HepG2 (cell line): ENCODE measurements at regions not wholly inside any gene's neighbourhood (a gene's known extent, or its start where the extent isn't known, plus 50 kb on each side); places are given as distances from the start of the nearest gene placed in this dataset.

ENCODE experiments used
- ATAC-seq: fragments of 200-7000 bp; cut with Tn5 transposase; 3 replicates; pipeline ENCODE4 v1.9.1; 2020; ENCODE audit warnings: mild to moderate bottlenecking, moderate library complexity
- BruUV-seq: library from RNA; stranded (reverse); fragments of 400-500 nt; replicated peaks from 2 replicates; lab custom pipeline; 2021; lab: Mats Ljungman, UMichigan
- CTCF ChIA-PET: fragments of 300-600 bp; formaldehyde crosslinking; extraction: SDS; loops from one replicate; lab custom pipeline; 2021; ENCODE audit warnings: low total read pairs, inconsistent platforms, low intra/inter-chr PET ratio; lab: Yijun Ruan, JAX
- POLR2A ChIA-PET: fragments of 350-600 bp; sonication (Branson Sonifier 250); formaldehyde crosslinking; loops from one replicate; lab custom pipeline; 2020; ENCODE audit warnings: antibody characterized with exemption, inconsistent platforms; lab: Yijun Ruan, JAX
- DNase-seq: peaks from one replicate; pipeline ENCODE4 v3.0.0-alpha.2; 2015; ENCODE audit warnings: low spot score
- FAIRE-seq: peaks from 3 replicates; lab custom pipeline; 2011; peaks lifted over from hg19 to GRCh38; lab: Jason Lieb, UNC
- H2AFZ ChIP-seq: one replicate; pipeline ENCODE4 v1.6.1; 2011; ENCODE audit warnings: low read length, inconsistent platforms
- H3K27ac ChIP-seq: fragments of 300-600 bp; 3 replicates; pipeline ENCODE4 v1.8.0; 2011; ENCODE audit warnings: mixed run types, mild to moderate bottlenecking, mixed read lengths, low read length, inconsistent platforms; ENCODE audit not compliant: insufficient read depth; ENCODE audit errors: extremely low read length
- H3K27me3 ChIP-seq, 2 experiments: fragments of 200-600 bp in 1 of 2; 2 replicates in 1 of 2; 3 replicates in 1 of 2; pipeline versions ENCODE4 v1.6.0 to v1.8.0; 2011; ENCODE audit warnings: low read length in 2 of 2, mild to moderate bottlenecking in 2 of 2, moderate library complexity in 2 of 2, inconsistent platforms in 1 of 2; ENCODE audit not compliant: insufficient read depth in 2 of 2, control insufficient read depth in 1 of 2
- H3K36me3 ChIP-seq, 2 experiments: fragments of 200-600 bp in 1 of 2; replicated peaks in 1 of 2; 2 replicates in 1 of 2; 3 replicates in 1 of 2; pipeline versions ENCODE4 v1.5.1 to v1.8.0; 2011; ENCODE audit warnings: low read length in 2 of 2, inconsistent platforms in 1 of 2; ENCODE audit not compliant: insufficient read depth in 2 of 2, control insufficient read depth in 1 of 2
- H3K4me1 ChIP-seq: 2 replicates; pipeline ENCODE4 v1.5.1; 2012; ENCODE audit warnings: low read length, inconsistent platforms; ENCODE audit not compliant: insufficient read depth
- H3K4me2 ChIP-seq: 2 replicates; pipeline ENCODE4 v1.6.0; 2011; ENCODE audit warnings: low read depth, low read length, inconsistent platforms
- H3K4me3 ChIP-seq, 3 experiments: fragments of 200-600 bp in 1 of 3; sonication (generic), shearing (Covaris generic) in 1 of 3; replicated peaks in 1 of 3; 2 replicates each; pipeline ENCODE4 v1.5.1; 2011 to 2016; ENCODE audit warnings: low read length in 3 of 3, inconsistent platforms in 2 of 3, low read depth in 2 of 3, mild to moderate bottlenecking in 2 of 3, control low read depth in 1 of 3, mixed read lengths in 1 of 3; ENCODE audit not compliant: insufficient read depth in 1 of 3
- H3K79me2 ChIP-seq: one replicate; pipeline ENCODE4 v1.6.1; 2011; ENCODE audit warnings: low read length, inconsistent platforms; ENCODE audit not compliant: insufficient read depth
- H3K9ac ChIP-seq: 2 replicates; pipeline ENCODE4 v1.6.0; 2011; ENCODE audit warnings: mild to moderate bottlenecking, low read depth, low read length, inconsistent platforms; ENCODE audit not compliant: insufficient read depth
- H3K9me3 ChIP-seq: 2 replicates; pipeline ENCODE4 v1.5.1; 2012; ENCODE audit warnings: mild to moderate bottlenecking, low read length
- H4K20me1 ChIP-seq: 2 replicates; pipeline ENCODE4 v1.6.0; 2011; ENCODE audit warnings: inconsistent platforms, mild to moderate bottlenecking, low read length, moderate library complexity; ENCODE audit not compliant: insufficient read depth
- CREM ChIP-seq, 2 experiments: sonication (generic) in 1 of 2; formaldehyde crosslinking in 1 of 2; IDR thresholded peaks; 2 replicates each; pipeline versions ENCODE4 v1.4.0 to v1.6.1; 2016 to 2020; ENCODE audit warnings: antibody characterized with exemption in 1 of 2, mild to moderate bottlenecking in 1 of 2, missing genetic modification reagents in 1 of 2
- IRX3 ChIP-seq: sonication (generic); formaldehyde crosslinking; IDR thresholded peaks from 2 replicates; pipeline ENCODE4 v1.8.1; 2023; ENCODE audit warnings: mild to moderate bottlenecking, low read depth, missing genetic modification reagents, borderline replicate concordance
- MIER3 ChIP-seq: IDR thresholded peaks from 2 replicates; pipeline ENCODE4 v1.6.1; 2016; ENCODE audit warnings: missing compliant biosample characterization, borderline replicate concordance
- ZNF234 ChIP-seq: sonication (generic); formaldehyde crosslinking; conservative IDR thresholded peaks from 2 replicates; pipeline ENCODE4 v1.5.1; 2020; ENCODE audit warnings: mild to moderate bottlenecking, missing genetic modification reagents
- ZNF263 ChIP-seq: sonication (generic); formaldehyde crosslinking; IDR thresholded peaks from 2 replicates; pipeline ENCODE4 v1.4.0; 2020; ENCODE audit warnings: missing genetic modification reagents
- in situ Hi-C: cut with HindIII; loops from 2 replicates; pipeline ENCODE4 v1.10.0; 2017; ENCODE audit warnings: low pct_unique_long_range_greater_than_20kb; ENCODE audit not compliant: extremely low pct_ligation_motif_present
- intact Hi-C: fragments of 100-400 bp; cut with micrococcal nuclease; formaldehyde crosslinking; loops from one replicate; pipeline ENCODE4 v1.10.0; 2022; ENCODE audit not compliant: unreplicated experiment
- TF ChIP-seq, protein P1 (sequence below): sonication (generic); formaldehyde crosslinking; IDR thresholded peaks from 2 replicates; pipeline ENCODE4 v1.4.0; 2020; ENCODE audit warnings: missing genetic modification reagents
- TF ChIP-seq, protein P2 (sequence below): sonication (generic); formaldehyde crosslinking; IDR thresholded peaks from 2 replicates; pipeline ENCODE4 v1.9.0; 2021; ENCODE audit warnings: missing genetic modification reagents, borderline replicate concordance
- TF ChIP-seq, protein P3 (sequence below): sonication (generic); formaldehyde crosslinking; IDR thresholded peaks from 2 replicates; pipeline ENCODE4 v1.8.0; 2022; ENCODE audit warnings: mild to moderate bottlenecking, missing genetic modification reagents, borderline replicate concordance

DNA sequence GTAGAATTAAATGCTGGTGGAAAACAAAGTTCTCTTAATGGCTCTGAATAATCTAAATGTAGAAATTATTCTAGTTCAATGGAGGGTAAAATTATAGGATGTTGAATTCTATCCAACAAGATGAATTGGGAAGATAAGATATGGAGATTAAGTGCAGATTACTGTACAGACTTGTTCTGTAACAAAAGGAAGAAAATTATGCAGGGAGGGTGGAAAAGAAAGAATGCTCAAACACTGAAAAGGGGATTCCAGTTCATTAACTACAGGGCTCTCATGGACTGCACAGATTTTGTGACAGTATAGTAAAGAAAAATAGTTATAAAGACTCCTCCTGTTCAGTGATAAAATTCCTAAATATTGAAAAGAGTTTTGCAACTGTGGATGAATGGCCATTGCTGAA, 1794.0 kb upstream of the PCDH7 start:
- TF ChIP-seq MIER3 (CRISPR knock-in tag) = no peak
- no peak for TF ChIP-seq CREM (IDR thresholded peaks at IDR 0.05)
- no peak for TF ChIP-seq CREM (CRISPR knock-in tag; IDR thresholded peaks at IDR 0.05)
- TF ChIP-seq, protein P1, sequence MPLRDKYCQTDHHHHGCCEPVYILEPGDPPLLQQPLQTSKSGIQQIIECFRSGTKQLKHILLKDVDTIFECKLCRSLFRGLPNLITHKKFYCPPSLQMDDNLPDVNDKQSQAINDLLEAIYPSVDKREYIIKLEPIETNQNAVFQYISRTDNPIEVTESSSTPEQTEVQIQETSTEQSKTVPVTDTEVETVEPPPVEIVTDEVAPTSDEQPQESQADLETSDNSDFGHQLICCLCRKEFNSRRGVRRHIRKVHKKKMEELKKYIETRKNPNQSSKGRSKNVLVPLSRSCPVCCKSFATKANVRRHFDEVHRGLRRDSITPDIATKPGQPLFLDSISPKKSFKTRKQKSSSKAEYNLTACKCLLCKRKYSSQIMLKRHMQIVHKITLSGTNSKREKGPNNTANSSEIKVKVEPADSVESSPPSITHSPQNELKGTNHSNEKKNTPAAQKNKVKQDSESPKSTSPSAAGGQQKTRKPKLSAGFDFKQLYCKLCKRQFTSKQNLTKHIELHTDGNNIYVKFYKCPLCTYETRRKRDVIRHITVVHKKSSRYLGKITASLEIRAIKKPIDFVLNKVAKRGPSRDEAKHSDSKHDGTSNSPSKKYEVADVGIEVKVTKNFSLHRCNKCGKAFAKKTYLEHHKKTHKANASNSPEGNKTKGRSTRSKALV (CRISPR knock-in tag) = no peak
- TF ChIP-seq, protein P2, sequence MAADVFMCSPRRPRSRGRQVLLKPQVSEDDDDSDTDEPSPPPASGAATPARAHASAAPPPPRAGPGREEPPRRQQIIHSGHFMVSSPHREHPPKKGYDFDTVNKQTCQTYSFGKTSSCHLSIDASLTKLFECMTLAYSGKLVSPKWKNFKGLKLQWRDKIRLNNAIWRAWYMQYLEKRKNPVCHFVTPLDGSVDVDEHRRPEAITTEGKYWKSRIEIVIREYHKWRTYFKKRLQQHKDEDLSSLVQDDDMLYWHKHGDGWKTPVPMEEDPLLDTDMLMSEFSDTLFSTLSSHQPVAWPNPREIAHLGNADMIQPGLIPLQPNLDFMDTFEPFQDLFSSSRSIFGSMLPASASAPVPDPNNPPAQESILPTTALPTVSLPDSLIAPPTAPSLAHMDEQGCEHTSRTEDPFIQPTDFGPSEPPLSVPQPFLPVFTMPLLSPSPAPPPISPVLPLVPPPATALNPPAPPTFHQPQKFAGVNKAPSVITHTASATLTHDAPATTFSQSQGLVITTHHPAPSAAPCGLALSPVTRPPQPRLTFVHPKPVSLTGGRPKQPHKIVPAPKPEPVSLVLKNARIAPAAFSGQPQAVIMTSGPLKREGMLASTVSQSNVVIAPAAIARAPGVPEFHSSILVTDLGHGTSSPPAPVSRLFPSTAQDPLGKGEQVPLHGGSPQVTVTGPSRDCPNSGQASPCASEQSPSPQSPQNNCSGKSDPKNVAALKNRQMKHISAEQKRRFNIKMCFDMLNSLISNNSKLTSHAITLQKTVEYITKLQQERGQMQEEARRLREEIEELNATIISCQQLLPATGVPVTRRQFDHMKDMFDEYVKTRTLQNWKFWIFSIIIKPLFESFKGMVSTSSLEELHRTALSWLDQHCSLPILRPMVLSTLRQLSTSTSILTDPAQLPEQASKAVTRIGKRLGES = no peak
- no peak for TF ChIP-seq ZNF263
- TF ChIP-seq, protein P3, sequence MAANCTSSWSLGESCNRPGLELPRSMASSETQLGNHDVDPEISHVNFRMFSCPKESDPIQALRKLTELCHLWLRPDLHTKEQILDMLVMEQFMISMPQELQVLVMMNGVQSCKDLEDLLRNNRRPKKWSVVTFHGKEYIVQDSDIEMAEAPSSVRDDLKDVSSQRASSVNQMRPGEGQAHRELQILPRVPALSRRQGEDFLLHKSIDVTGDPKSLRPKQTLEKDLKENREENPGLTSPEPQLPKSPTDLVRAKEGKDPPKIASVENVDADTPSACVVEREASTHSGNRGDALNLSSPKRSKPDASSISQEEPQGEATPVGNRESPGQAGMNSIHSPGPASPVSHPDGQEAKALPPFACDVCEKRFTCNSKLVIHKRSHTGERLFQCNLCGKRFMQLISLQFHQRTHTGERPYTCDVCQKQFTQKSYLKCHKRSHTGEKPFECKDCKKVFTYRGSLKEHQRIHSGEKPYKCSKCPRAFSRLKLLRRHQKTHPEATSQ (CRISPR knock-in tag) = no peak
- TF ChIP-seq ZNF234 (CRISPR knock-in tag) = no peak
- TF ChIP-seq IRX3 (CRISPR knock-in tag) = no peak
- intact Hi-C loops (no loop called here), in situ Hi-C loops (no loop called here)
- BruUV-seq = no TSS peak
- Histone ChIP-seq H4K20me1 (no peaks in the 10 kb centered on the region), H3K4me1 (no peaks in the 10 kb centered on the region), H3K9ac (no peak overlapping the region), H3K27me3 (no peaks in the 10 kb centered on the region), H3K4me3 (no peak overlapping the region), H3K9me3 (peaks cover 75% of the 10 kb centered on the region), H3K79me2 (no peaks in the 10 kb centered on the region), H2AFZ (no peak overlapping the region), H3K27ac (no peak overlapping the region), H3K4me2 (no peak overlapping the region), H3K36me3 (no peaks in the 10 kb centered on the region)
- ATAC-seq (no peak), DNase-seq (no peak), FAIRE-seq (no peak)
- CTCF ChIA-PET = no interaction called here
- POLR2A ChIA-PET = no interaction called here
